ENCODE measurements at regions not wholly inside any gene's neighbourhood (a gene's known extent, or its start where the extent isn't known, plus 50 kb on each side); places are given as distances from the start of the nearest gene placed in this dataset.

DNA sequence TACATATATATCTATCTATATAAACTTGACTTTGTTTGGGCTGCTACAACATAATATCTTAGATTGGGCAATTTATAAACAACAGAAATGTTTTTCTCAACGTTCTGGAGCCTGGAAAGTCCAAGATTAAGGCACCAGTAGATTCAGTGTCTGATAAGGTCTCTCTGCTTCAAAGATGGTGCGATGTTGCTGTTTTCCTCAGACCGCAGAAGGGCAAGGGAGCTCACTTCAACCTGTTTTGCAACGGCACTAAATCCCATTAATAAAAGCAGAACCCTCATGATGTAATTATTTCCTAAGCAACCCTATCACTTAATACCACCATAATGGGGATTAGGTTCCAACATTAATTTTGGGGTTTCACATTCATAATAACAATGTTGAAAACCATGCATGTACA is 1134.8 kb downstream of the NSUN3 start:
- no peaks in the 10 kb centered on the region for H4K20me1 ChIP-seq (ENCODE audit: control insufficient read depth, extremely low read depth, insufficient read depth, low read length)
- H3K27me3 ChIP-seq (ENCODE audit: control insufficient read depth, extremely low read depth, insufficient read depth, low read length) = no peaks in the 10 kb centered on the region
- no peak overlapping the region for H2AFZ ChIP-seq (ENCODE audit: control insufficient read depth, low read length)
- no peaks in the 10 kb centered on the region for H3K36me3 ChIP-seq (ENCODE audit: control insufficient read depth in 2 of 2, extremely low read depth in 1 of 2, insufficient read depth in 2 of 2, low read length in 2 of 2)
- H3K4me2 ChIP-seq (ENCODE audit: control insufficient read depth, extremely low read depth, insufficient read depth, low read depth, low read length) = no peak overlapping the region
- H3K27ac ChIP-seq (ENCODE audit: control insufficient read depth, insufficient read depth, low read length) = no peak overlapping the region
- dilution Hi-C loops (cut with MboI; ENCODE audit: extremely low pct_ligation_motif_present, low sequenced_read_pairs) = no loop called here
- no peak for FAIRE-seq
- H3K9me3 ChIP-seq (ENCODE audit: control insufficient read depth, low read depth, low read length) = no peaks in the 10 kb centered on the region
- H3K9me1 ChIP-seq (ENCODE audit: control insufficient read depth, extremely low read depth, insufficient read depth, low read length) = no peaks in the 10 kb centered on the region
- no peak overlapping the region for H3K9ac ChIP-seq (ENCODE audit: control insufficient read depth, extremely low read depth, insufficient read depth, low read length)
- no peak for TF ChIP-seq EZH2 (IDR thresholded peaks at IDR 0.05; ENCODE audit: low read length)
- TF ChIP-seq, protein P1, sequence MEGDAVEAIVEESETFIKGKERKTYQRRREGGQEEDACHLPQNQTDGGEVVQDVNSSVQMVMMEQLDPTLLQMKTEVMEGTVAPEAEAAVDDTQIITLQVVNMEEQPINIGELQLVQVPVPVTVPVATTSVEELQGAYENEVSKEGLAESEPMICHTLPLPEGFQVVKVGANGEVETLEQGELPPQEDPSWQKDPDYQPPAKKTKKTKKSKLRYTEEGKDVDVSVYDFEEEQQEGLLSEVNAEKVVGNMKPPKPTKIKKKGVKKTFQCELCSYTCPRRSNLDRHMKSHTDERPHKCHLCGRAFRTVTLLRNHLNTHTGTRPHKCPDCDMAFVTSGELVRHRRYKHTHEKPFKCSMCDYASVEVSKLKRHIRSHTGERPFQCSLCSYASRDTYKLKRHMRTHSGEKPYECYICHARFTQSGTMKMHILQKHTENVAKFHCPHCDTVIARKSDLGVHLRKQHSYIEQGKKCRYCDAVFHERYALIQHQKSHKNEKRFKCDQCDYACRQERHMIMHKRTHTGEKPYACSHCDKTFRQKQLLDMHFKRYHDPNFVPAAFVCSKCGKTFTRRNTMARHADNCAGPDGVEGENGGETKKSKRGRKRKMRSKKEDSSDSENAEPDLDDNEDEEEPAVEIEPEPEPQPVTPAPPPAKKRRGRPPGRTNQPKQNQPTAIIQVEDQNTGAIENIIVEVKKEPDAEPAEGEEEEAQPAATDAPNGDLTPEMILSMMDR (optimal IDR thresholded peaks at IDR 0.05 in 1 of 3, IDR thresholded peaks at IDR 0.05 in 1 of 3, conservative IDR thresholded peaks at IDR 0.05 in 1 of 3; ENCODE audit: extremely low read depth in 1 of 3, insufficient read depth in 2 of 3, low read length in 3 of 3) = no peak
- no peaks in the 10 kb centered on the region for H3K79me2 ChIP-seq (ENCODE audit: control insufficient read depth, insufficient read depth, low read length)
- H3K4me1 ChIP-seq (ENCODE audit: control insufficient read depth, extremely low read depth, insufficient read depth, low read length) = no peaks in the 10 kb centered on the region
- DNase-seq (ENCODE audit: low read depth, low spot score) = no peak
- H3K4me3 ChIP-seq (ENCODE audit: control insufficient read depth in 2 of 3, extremely low read depth in 1 of 3, insufficient read depth in 2 of 3, low read depth in 1 of 3, low read length in 3 of 3) = no peak overlapping the region

DNA sequence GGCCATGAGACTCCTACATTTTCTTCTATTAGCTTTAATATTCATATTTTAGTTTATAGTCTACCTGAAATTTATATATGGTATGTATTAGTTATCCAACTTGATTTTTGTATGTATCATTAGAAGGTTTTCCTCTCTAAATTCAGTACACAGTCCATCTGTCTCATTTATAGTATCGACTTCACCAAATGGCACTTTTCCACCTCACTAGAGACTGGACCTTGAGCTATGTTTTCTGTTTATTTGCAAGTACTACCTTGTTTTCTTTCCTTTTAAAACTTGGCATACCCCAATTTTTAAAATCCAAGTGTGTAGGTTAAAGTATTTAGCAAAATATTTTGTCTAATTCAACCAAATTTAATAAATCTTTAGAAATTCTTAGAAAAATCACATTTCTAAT is 1137.5 kb downstream of the NSUN3 start:
- Histone ChIP-seq H3K79me2 (ENCODE audit: control insufficient read depth, insufficient read depth, low read length) (no peaks in the 10 kb centered on the region), H4K20me1 (ENCODE audit: control insufficient read depth, extremely low read depth, insufficient read depth, low read length) (no peaks in the 10 kb centered on the region), H3K4me3 (ENCODE audit: control insufficient read depth in 2 of 3, extremely low read depth in 1 of 3, insufficient read depth in 2 of 3, low read depth in 1 of 3, low read length in 3 of 3) (no peak overlapping the region), H3K9me3 (ENCODE audit: control insufficient read depth, low read depth, low read length) (no peaks in the 10 kb centered on the region), H3K36me3 (ENCODE audit: control insufficient read depth in 2 of 2, extremely low read depth in 1 of 2, insufficient read depth in 2 of 2, low read length in 2 of 2) (no peaks in the 10 kb centered on the region), H3K27ac (ENCODE audit: control insufficient read depth, insufficient read depth, low read length) (no peak overlapping the region), H3K27me3 (ENCODE audit: control insufficient read depth, extremely low read depth, insufficient read depth, low read length) (no peaks in the 10 kb centered on the region), H3K9me1 (ENCODE audit: control insufficient read depth, extremely low read depth, insufficient read depth, low read length) (no peaks in the 10 kb centered on the region), H2AFZ (ENCODE audit: control insufficient read depth, low read length) (no peak overlapping the region), H3K4me1 (ENCODE audit: control insufficient read depth, extremely low read depth, insufficient read depth, low read length) (no peaks in the 10 kb centered on the region), H3K4me2 (ENCODE audit: control insufficient read depth, extremely low read depth, insufficient read depth, low read depth, low read length) (no peak overlapping the region), H3K9ac (ENCODE audit: control insufficient read depth, extremely low read depth, insufficient read depth, low read length) (no peak overlapping the region)
- DNase-seq (ENCODE audit: low read depth, low spot score) (no peak), FAIRE-seq (no peak)
- dilution Hi-C loops (cut with MboI; ENCODE audit: extremely low pct_ligation_motif_present, low sequenced_read_pairs) = no loop called here
- TF ChIP-seq, protein P1 (optimal IDR thresholded peaks at IDR 0.05 in 1 of 3, IDR thresholded peaks at IDR 0.05 in 1 of 3, conservative IDR thresholded peaks at IDR 0.05 in 1 of 3; ENCODE audit: extremely low read depth in 1 of 3, insufficient read depth in 2 of 3, low read length in 3 of 3) = no peak
- no peak for TF ChIP-seq EZH2 (IDR thresholded peaks at IDR 0.05; ENCODE audit: low read length)

Data from keratinocyte (primary cell).